Gastrocnemius medialis (tissue), 4 donors: ENCODE measurements at regions not wholly inside any gene's neighbourhood (a gene's known extent, or its start where the extent isn't known, plus 50 kb on each side); places are given as distances from the start of the nearest gene placed in this dataset.

Experiments
- CTCF ChIP-seq, 5 experiments: fragments of 450-650 bp in 3 of 5; fragments of 200-600 bp in 2 of 5; sonication (generic) in 2 of 5; IDR thresholded peaks in 4 of 5; conservative IDR thresholded peaks in 1 of 5; 1 replicate in 4 of 5; 2 replicates in 1 of 5; pipeline ENCODE4 v1.5.1; 2016 to 2019; ENCODE audit warnings: antibody characterized with exemption in 5 of 5, mild to moderate bottlenecking in 3 of 5, moderate library complexity in 3 of 5
- POLR2A ChIP-seq, 2 donors: fragments of 450-650 bp; IDR thresholded peaks; one replicate each; pipeline ENCODE4 v1.6.1; 2017; ENCODE audit warnings: antibody characterized with exemption in 2 of 2, mild to moderate bottlenecking in 2 of 2, moderate library complexity in 2 of 2

GRCh38 chr2:146450131-146450530 lies 1394.7 kb upstream of the ACVR2A start:
- TF ChIP-seq POLR2A (IDR thresholded peaks at IDR 0.05): no peak
- no peak for TF ChIP-seq CTCF (IDR thresholded peaks at IDR 0.05 in 4 of 5, conservative IDR thresholded peaks at IDR 0.05 in 1 of 5)
